DMS 273 treated with DMSO at 0.1 percent for 48 hours (cell line): ENCODE measurements at regions not wholly inside any gene's neighbourhood (a gene's known extent, or its start where the extent isn't known, plus 50 kb on each side); places are given as distances from the start of the nearest gene placed in this dataset.

Experiments
- DNase-seq: peaks from one replicate; lab custom pipeline; 2025; lab: John Stamatoyannopoulos, UW

DNA sequence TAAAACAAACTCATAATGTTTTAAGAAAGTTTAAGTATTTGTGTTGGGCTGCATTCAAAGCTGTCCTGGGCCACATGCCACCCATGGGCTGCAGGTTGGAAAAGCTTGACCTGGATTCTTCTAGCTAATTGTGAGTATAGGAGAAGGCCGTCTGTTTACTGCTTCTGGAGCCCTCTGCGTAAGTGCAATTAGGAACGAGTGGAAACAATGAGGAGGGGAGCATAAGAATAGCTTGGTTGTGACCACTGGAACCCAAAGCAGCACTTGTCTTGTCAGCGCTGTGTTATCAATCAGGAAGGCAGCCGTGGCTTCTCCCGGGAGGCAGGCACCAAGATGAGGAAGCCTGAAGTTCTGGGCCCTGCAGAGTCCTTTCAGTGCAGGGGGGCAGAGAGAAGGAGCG, 110.4 kb upstream of the MBNL2 start:
- DNase-seq, result no peak

DNA sequence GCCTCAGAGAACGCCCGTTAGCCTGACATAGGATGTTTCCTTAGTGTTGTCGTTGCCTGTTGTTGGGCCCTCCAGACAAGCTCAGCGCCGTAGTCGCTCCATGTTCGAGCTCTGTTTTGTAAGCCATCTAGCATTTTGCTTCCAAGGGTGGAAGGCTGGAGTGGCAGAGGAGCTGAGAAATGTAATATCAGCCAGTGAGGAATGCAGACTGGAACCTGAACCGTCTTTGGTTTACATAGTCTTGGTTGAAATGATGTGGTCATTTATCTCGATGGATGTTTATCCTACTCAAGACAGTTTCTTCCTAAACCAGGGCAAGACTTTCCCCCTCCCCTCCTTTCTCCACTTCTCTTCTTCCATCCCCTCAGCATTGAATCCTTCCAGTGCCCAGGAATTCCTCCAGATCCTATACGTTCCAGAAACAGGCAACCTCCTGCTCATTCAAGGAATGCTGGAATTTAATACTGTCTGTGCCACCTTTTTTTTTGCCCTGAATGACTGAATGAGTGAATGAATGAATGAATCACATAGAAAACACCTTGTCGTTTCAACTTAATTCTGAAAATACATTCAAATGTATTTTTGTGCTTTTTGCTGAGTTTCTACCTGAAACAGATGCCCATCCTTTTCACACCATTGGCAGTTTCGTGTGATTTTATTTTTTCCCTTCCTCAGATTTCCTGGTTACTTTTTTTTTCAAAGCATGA, 109.5 kb upstream of the MBNL2 start:
- no peak for DNase-seq

- DNase-seq, result no peak
Observed at GRCh38 chr13:97113231-97114001, 108.7 kb upstream of the MBNL2 start.

DNA sequence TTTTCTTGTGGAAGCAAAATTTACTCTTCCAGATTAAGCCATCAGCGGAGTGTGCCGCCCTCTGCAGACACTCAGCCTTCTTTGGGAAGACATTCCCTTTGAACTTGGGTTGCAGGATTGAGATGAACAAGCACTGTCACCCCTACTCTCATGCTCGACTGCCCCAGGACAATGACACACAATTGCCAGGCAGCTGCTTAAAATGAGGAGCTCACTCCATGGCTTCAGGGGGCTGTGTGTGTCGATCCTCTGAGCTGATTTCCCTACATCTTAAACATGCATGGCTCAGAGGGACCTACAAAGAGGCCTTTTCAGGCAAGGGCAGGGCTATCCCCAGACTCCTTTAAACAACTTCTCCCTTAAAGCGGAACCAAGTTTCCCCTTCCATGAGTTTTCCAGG, 107.5 kb upstream of the MBNL2 start:
- no peak for DNase-seq

- no peak for DNase-seq
Observed at GRCh38 chr13:97116754-97117153, 105.4 kb upstream of the MBNL2 start.

GRCh38 chr13:97117388-97117910, 104.7 kb upstream of the MBNL2 start:
- no peak for DNase-seq

DNA sequence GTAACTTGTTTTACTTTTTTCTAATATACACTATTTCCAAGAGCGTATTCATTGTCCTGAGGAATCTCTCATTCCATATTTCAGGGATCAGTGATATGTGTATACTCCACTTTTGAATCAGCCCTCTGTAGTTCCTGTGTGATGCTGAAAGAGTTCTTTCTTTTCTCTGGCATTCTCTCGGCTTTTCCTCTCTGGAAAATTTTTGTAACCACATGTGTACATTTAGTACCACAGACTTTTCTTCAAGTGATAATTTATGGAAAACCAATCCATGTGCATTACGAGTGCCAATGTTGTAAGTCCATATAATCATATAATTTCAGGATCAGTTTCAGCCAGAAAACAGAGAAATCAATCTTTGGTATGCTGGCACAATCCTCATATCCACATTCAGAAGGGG, 102.2 kb upstream of the MBNL2 start:
- DNase-seq, result no peak

GRCh38 chr13:97120346-97120745, 101.8 kb upstream of the MBNL2 start:
- DNase-seq, result no peak

GRCh38 chr13:97120976-97121375, 101.2 kb upstream of the MBNL2 start:
- DNase-seq, result no peak

GRCh38 chr13:97121894-97122293, 100.2 kb upstream of the MBNL2 start:
- DNase-seq, result no peak

DNA sequence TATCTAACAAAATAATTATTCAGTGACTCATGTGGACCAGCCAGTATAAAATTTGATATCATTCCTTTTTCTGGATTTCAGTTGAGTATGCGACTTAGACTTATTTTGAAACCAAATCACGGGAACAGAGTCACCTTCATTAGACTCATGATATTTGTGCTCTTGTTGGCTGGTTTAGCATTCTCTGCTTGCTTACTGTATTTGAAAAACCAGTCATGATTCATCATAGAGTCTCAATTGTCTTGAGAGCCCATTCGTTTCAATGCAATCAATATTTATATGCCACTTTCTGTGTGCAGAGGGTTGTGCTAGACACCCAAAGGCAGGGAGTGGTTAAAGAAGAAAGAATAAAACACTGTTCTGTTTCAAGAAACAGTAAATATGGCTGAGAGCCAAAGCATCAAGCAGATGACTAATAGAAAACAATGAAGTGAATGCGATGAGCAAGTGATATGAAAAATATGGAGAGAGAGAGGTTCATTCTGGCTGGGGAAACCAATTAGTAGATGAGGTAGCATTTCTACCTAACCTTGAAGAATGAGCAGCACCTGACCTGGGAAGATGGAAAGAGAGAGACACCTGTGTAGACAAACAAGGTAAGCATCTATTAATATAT, 99.6 kb upstream of the MBNL2 start:
- DNase-seq, result no peak

DNA sequence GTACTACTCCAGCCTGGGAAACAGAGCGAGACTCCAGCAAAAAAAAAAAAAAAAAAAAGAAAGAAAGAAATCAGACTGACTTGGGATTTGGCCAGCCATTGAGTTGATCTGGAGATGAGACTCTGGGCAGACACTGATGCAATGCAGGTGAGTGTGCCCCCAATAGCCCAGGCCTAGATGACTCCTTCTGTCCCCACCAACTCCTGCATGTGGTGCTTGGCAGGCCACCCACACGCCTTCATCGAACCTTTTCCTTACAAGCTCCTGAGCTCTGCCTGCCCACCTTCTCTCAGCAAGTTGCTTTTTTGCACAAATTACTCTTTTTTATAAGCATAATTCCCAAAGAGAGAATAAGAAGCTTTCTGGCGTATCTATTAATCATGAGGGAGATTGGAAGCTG, 97.9 kb upstream of the MBNL2 start:
- no peak for DNase-seq

DNA sequence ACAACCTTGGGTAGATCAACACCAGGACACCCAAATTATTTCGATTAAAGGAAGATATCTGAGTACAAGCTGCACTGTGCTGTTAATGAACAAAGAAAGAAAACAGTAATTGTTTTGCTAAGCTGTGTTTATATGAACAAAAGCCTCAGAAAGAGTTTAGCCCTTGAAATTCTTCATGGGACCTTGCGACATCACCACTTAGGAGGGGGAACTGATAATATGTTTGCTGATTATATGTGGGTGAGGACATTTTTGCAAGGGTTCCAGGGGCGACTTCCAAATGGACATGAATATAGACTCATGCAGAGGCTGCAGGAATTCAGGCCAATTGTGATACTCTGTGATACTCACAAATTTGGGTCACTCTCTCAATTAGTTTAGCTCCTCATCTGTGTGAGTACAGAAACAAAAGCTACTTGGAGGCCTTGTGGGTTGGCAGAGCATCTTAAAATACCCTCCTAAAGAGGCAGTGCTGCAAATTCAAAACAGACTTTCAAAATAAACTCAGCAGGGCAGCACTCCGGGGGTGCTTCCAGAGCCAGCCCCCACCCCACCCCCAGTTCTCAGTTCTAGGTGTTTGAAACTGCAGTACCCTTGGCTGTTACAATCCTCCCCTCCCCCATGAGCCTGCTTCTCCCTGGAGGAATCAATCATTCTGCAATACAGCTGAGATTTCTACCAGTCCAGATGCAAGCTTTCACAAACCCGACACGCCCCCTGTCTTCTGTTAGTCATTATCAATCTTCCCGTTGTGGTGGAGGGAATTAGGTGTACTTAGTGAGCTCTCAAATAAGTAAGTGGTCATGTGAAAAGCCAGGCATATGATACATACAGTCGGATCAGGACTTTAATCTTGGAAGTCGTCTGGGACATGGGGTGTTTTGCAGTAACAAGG, 97.0 kb upstream of the MBNL2 start:
- DNase-seq, result no peak

- DNase-seq, result no peak
Observed at GRCh38 chr13:97125810-97126738, 96.1 kb upstream of the MBNL2 start.

- no peak for DNase-seq
Observed at GRCh38 chr13:97127842-97128241, 94.3 kb upstream of the MBNL2 start.

- DNase-seq, result no peak
Observed at GRCh38 chr13:97130190-97130589, 91.9 kb upstream of the MBNL2 start.

- DNase-seq, result no peak
Observed at GRCh38 chr13:97131447-97131846, 90.7 kb upstream of the MBNL2 start.

DNA sequence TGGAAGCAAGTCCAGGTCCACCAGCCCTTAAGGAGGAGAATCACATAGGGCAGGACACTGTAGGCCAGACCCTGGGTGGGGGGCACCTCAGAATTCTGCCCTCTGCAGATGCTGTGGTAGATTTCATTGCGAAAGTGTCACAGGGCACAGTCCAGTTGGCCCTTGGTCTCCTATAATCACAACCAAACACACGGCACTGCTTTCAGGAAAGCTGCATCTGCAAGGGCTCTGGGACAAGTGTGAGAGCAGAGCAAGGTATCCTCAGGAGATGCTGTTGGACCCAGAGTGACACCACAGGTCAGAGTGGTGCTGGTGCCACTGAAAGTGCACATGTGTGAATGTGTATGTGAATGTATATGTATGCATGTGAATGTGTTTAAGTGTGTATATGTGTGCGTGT, 88.6 kb upstream of the MBNL2 start:
- no peak for DNase-seq

DNA sequence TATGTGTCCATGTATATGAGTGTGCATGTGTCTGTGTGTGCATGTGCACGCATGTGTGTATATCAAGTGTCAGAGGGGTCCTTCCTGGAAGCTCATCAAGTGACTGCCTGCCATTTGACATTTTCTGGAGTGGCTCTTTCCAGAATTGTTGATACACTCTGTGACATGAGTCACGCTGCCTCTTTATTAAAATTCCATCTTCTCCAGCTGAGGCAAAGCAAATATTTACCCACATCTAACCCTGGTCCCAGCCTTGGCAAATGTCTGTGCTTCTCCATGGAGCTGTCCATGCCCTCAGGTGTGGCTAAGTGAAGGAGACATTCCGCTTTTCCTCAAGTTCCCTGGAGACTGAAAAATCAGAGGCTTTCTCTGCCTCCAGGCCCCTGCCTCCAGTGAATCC, 88.2 kb upstream of the MBNL2 start:
- no peak for DNase-seq

- no peak for DNase-seq
Observed at GRCh38 chr13:97134364-97135095, 87.6 kb upstream of the MBNL2 start.
